RWPE2 (cell line): ENCODE measurements at regions not wholly inside any gene's neighbourhood (a gene's known extent, or its start where the extent isn't known, plus 50 kb on each side); places are given as distances from the start of the nearest gene placed in this dataset.
"Not testable (repeated sequence)": the region's sequence is repeated elsewhere in the genome, so short reads cannot be mapped to it uniquely, and the experiment has no call there.

Experiments used
- ATAC-seq: fragments of 200-7000 bp; cut with Tn5 transposase; 3 replicates; pipeline ENCODE4 v1.9.1; 2021; ENCODE audit warnings: low read depth
- DNase-seq: peaks from one replicate; pipeline ENCODE4 v3.0.0-alpha.2; 2020; ENCODE audit warnings: low spot score
- H3K27ac ChIP-seq: fragments of 450-650 bp; 2 replicates; pipeline ENCODE4 v1.5.1; 2017; ENCODE audit warnings: mild to moderate bottlenecking; ENCODE audit not compliant: poor library complexity, severe bottlenecking
- H3K27me3 ChIP-seq: fragments of 250-450 bp; sonication (Bioruptor Pico); 2 replicates; pipeline ENCODE4 v1.5.1; 2021; ENCODE audit warnings: mild to moderate bottlenecking, moderate library complexity; ENCODE audit not compliant: insufficient read depth, poor library complexity, severe bottlenecking
- H3K36me3 ChIP-seq: fragments of 250-450 bp; sonication (Bioruptor Pico); 2 replicates; pipeline ENCODE4 v1.5.1; 2020; ENCODE audit warnings: low read depth, mild to moderate bottlenecking, moderate library complexity
- H3K4me1 ChIP-seq: fragments of 250-450 bp; sonication (Bioruptor Pico); 2 replicates; pipeline ENCODE4 v1.5.1; 2021; ENCODE audit warnings: mild to moderate bottlenecking, moderate library complexity; ENCODE audit not compliant: insufficient read depth, poor library complexity, severe bottlenecking
- H3K4me3 ChIP-seq: fragments of 250-450 bp; sonication (Bioruptor Pico); 2 replicates; pipeline ENCODE4 v1.5.1; 2021; ENCODE audit warnings: mild to moderate bottlenecking, moderate library complexity; ENCODE audit not compliant: severe bottlenecking
- H3K9me3 ChIP-seq: fragments of 250-450 bp; sonication (Bioruptor Pico); 2 replicates; pipeline ENCODE4 v1.5.1; 2021; ENCODE audit warnings: mild to moderate bottlenecking, moderate library complexity; ENCODE audit not compliant: severe bottlenecking
- CTCF ChIP-seq: fragments of 450-650 bp; IDR thresholded peaks from one replicate; pipeline ENCODE4 v1.5.1; 2017; ENCODE audit warnings: mild to moderate bottlenecking, moderate library complexity; ENCODE audit not compliant: poor library complexity, severe bottlenecking

GRCh38 chr13:53110614-53111013 is 82.0 kb downstream of the OLFM4 start:
- no peak overlapping the region for H3K4me3 ChIP-seq
- no peaks in the 10 kb centered on the region for H3K9me3 ChIP-seq
- no peak for TF ChIP-seq CTCF
- H3K36me3 ChIP-seq: no peaks in the 10 kb centered on the region
- no peaks in the 10 kb centered on the region for H3K27me3 ChIP-seq
- DNase-seq: no peak
- ATAC-seq: no peak
- no peaks in the 10 kb centered on the region for H3K4me1 ChIP-seq
- no peak overlapping the region for H3K27ac ChIP-seq

- no peak for DNase-seq
- no peaks in the 10 kb centered on the region for H3K36me3 ChIP-seq
- no peak overlapping the region for H3K27ac ChIP-seq
- H3K4me1 ChIP-seq: no peaks in the 10 kb centered on the region
- TF ChIP-seq CTCF: no peak
- no peaks in the 10 kb centered on the region for H3K9me3 ChIP-seq
- no peak for ATAC-seq
- no peak overlapping the region for H3K4me3 ChIP-seq
- no peaks in the 10 kb centered on the region for H3K27me3 ChIP-seq
Measured at GRCh38 chr13:53112522-53112921, 83.9 kb downstream of the OLFM4 start.

GRCh38 chr13:53117048-53117447 is 88.4 kb downstream of the OLFM4 start:
- not testable (repeated sequence) for H3K9me3 ChIP-seq, H3K27ac ChIP-seq, ATAC-seq, DNase-seq, H3K4me1 ChIP-seq, H3K4me3 ChIP-seq, H3K27me3 ChIP-seq, H3K36me3 ChIP-seq

- H3K4me1 ChIP-seq: no peaks in the 10 kb centered on the region
- H3K9me3 ChIP-seq: no peaks in the 10 kb centered on the region
- no peaks in the 10 kb centered on the region for H3K36me3 ChIP-seq
- no peak overlapping the region for H3K4me3 ChIP-seq
- no peak overlapping the region for H3K27ac ChIP-seq
- ATAC-seq (no peak), DNase-seq (no peak)
- TF ChIP-seq CTCF: no peak
- H3K27me3 ChIP-seq: no peaks in the 10 kb centered on the region
Measured at GRCh38 chr13:53121131-53121773, 92.6 kb downstream of the OLFM4 start.

- DNase-seq (no peak), ATAC-seq (no peak)
- Histone ChIP-seq H3K4me3 (no peak overlapping the region), H3K4me1 (no peaks in the 10 kb centered on the region), H3K36me3 (no peaks in the 10 kb centered on the region), H3K27me3 (no peaks in the 10 kb centered on the region), H3K9me3 (no peaks in the 10 kb centered on the region), H3K27ac (no peak overlapping the region)
- TF ChIP-seq CTCF: no peak
Measured at GRCh38 chr13:53121919-53122318, 93.3 kb downstream of the OLFM4 start.
